ENCODE measurements at regions not wholly inside any gene's neighbourhood (a gene's known extent, or its start where the extent isn't known, plus 50 kb on each side); places are given as distances from the start of the nearest gene placed in this dataset.
"Not testable (repeated sequence)": the region's sequence is repeated elsewhere in the genome, so short reads cannot be mapped to it uniquely, and the experiment has no call there.

DNA sequence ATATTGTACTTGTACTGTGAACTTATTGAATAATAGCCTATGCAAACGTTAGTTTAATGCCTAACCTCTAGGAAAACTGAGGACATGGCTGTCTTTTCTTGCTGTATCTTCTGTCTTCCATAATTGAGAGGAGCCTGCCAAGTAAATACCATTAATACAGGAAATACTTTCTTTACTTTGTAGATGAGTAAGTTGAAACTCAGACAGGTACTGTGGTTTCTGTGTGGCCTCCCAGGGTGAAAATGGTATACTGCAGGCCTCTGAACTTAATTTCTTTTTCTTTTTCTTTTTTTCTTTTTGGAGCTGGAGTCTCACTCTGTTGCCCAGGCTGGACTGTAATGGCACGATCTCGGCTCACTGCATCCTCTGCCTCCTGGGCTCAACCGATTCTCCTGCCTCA is 208.8 kb upstream of the ADGRL4 start:
- no peak for DNase-seq

DNA sequence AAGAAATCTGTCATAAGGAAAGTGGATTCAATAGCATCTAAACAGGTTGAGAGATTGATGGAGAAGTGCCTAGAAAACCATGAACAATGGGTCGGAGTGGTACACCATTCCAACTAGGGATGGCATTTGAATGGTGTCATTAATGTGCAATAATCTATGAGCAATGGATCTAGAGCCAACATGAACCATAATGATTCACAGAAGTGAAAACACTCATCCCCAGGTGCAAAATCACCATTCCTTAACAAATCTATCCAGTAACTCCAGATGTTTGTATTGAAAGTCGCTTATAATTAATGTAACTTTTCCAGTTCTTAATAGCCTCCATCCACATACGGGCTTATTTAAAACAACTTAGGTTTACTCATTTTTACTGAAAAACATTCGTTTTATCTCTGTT is 201.3 kb upstream of the ADGRL4 start:
- no peak for DNase-seq

DNA sequence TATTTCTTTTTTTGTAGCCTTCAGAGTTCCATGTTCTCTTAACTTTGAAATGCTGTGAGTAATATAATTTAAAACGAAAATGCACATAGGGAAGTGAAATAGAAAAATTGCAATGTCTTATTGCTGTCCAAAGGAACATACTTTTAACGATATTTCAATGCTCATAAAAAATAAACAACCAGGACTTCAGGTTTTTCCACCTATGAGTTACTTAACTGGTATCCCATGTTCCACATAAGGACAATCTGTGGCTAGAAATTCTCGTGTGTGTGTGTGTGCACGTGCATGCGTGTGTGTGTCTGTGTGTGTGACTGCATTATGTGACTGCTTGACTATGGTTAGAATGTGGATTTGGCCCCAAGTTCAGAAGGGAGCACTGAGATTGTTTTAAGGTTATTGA is 200.8 kb upstream of the ADGRL4 start:
- DNase-seq, result no peak

DNA sequence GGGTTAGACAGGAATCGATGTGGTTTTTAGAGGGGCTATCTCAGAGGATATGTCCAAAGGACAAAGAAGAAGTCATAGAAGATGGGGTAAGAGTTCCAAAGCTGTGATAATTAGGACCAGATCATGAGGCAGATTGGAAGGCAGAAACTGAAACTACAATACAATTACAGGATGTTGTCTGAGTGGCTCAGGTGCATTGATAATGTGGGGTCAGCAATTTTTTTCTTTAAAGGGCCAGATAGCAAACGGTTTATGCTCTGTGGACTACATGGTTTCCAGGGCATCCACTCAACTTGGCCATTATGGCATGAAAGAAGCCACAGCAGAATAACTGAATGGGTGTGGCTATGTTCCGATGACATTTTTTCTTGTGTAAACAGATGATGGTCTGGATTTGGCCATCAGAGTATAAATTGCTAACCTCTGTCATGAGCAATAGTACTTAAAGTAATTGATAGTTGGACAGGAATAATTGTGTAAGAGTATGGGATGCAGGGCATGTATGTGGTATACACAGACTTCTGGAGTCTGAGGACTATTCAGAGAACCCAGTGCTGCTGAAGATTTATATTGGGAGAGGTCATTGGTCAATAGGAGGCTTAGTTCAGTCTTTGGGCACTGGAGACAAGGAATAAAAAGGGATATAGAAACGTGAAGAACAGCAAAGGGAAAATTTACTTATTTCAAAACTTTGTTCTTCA is 198.4 kb upstream of the ADGRL4 start:
- DNase-seq, result no peak

DNA sequence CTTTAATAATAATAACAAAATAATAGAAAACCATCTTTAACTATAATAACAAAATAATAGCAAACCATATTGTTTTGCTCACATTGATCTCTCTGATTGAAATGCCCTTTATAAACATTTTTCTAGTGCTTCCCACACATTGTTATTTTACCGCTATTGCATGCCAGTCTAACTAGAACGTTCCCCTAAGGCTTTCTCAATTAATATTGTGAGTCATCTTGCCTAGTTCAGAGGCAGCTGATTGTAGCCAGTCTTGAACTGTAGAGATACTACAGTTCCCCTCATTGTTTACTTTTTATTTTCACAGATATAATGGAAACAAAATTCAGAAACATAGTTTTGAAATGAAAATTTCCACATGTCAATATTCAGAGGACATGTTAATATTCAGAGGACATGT is 192.3 kb upstream of the ADGRL4 start:
- no peak for DNase-seq

DNA sequence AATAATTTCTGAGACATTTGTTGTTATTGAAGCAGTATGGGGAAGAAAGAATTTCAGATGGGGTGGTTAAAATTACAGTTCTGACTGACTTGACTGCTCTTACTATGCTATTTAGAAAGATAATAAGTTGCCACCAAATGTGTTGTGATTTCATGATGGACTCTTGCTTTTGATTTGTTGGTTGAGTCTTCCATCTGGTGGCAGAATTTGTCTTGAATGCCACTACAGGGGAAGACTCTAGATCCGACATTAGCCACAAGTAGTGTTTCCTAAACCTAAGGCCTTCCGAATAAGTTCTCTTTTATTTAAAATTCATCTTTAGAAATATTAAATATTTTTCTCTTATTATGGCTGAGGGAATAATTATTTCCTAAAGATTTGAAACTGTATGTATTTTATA is 190.9 kb upstream of the ADGRL4 start:
- DNase-seq, result no peak

DNA sequence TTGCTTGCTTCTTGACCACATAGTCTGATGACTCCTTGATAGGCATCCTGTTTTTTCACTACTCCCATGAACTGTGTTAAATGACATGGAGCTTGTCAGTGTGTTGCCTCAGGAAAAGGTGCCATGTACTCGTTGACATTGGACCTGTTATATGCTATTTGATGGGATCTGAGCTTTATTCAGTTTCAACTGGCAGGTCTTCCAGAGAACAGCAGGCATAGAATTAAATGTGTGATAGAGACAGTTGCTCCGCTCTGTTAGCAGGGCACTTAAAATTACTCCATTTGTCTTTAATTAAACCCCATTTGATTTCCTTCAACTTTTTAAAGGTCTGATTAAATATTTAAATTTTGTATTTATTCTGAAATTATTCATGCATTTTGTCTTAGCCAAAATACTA is 189.7 kb upstream of the ADGRL4 start:
- DNase-seq, result no peak

DNA sequence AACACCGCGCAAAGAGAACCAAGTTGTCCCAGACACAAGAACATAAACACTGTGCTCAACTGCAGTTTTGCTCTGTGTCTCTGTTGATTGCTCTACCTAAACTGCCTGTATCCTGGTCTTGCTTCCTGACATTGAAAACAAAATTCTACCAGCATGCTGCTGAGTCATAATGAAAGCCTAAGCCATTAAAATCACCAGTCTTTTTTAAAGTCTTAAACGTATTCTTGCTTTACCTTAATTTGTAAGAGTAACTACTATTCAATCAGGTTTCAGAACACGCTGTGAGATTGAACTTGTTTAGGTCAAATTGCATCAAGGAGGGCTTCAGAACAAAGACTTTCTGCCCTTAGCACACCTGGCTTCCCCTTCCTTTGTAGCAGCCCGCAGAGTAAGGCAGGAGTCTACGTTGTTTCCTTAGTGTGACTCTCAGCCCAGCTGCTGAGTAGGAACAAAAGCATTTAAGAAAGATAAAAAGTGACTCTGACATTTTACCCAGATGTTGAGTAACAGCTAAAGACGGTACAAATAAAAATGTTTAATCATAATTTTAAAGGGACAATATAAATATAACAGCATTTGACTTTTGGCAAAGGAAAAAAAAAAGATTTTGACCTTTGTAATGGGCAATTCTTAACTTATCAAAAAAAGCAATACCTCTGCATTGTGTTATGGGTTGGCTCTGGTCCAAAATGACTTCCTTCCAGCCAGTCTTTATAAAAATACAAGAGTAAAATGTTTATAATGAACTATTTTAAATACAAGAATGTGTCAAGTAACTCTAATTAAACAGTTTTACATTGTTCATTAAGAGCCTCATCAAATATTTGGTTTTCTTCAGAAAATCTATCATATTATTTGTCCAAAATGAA is 186.9 kb upstream of the ADGRL4 start:
- no peak for DNase-seq

DNA sequence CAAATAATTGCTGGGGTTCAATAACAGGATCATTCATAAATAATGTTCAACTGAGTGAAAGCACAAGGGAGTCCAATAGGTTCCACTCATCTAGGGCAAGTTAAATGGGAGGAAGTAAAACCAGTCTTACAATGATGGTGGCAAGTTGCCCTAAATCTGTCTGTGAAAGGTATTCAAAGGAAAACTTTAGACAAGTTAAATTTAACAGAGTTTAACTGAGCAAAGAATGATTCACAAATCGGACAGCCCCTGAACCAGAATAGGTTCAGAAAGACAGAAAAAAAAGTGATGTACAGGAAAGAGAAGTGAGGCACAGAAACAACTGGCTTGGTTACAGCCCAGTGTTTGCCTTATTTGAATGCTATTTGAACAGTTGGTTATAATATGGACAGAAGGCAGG is 183.5 kb upstream of the ADGRL4 start:
- no peak for DNase-seq

DNA sequence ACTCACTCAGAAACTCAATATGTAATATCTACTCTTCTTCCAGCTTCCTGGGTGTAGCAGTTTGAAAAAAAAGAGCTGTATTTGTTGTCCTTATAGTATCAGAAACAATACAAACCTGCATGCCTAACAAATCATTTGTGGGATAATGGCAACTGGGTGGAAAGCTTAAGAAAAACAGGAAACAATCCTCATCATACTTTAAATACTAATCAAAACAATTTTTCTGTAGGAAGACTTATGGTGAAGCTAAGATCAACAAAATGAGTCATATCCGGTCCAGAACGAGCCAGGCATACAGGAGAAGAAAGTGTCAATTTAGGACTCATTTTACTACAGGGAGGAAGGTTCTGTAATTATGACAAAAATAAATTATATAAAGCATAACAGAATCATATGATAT is 181.8 kb upstream of the ADGRL4 start:
- no peak for DNase-seq

DNA sequence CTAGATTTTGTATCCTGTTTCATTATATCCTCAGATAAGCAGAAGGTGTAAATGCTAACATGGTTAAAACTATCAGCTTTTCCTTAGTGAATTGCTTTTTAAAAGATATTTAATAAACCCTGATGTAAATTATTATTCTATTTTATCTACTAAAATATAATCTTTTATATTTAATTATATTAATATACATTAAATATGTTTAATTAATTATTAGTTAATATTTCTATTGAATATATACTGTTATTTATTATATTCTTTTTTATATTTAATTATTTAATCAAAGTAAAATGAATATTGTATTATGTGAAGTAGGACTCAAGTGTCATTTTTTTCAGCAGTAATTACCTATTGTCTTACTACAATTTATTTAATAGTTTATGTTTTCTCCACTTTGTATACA is 179.7 kb upstream of the ADGRL4 start:
- DNase-seq, result no peak

DNA sequence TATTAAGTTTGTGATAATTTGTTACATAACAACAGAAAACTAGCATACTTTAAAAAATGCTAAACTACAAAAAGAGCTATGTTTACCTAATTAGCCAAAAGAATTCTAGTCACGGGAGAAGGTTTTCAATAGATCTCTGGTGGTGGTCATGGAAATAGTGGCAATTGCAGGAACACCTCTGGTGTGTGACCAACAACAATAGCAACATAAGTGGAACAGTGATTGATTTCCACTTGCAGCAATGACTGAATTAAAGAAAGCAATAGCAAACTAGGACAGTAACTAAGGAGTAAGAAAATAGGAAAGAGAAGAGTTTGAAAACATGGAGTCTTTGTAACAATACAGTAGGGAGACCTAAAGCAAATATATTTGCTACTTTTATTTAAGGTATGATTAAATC is 171.3 kb upstream of the ADGRL4 start:
- DNase-seq, result no peak

DNA sequence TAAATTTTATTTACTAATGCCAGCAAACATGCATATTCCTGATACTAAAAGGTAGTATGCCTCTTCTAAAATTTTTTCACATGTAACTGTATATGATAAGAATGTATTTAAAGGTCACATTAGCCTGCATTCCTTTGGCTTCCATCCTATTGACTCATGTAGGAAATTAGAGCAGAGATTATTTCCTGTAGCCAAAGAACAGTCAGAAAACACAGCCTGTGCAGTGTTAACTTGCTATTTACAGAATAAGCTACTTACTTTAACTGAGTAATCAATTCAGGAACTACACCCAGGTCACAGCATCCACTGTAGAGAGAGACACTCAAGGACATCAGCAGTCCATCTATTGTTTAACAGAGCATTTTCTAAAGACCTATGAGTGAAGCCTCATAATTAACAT is 154.5 kb upstream of the ADGRL4 start:
- no peak for DNase-seq

DNA sequence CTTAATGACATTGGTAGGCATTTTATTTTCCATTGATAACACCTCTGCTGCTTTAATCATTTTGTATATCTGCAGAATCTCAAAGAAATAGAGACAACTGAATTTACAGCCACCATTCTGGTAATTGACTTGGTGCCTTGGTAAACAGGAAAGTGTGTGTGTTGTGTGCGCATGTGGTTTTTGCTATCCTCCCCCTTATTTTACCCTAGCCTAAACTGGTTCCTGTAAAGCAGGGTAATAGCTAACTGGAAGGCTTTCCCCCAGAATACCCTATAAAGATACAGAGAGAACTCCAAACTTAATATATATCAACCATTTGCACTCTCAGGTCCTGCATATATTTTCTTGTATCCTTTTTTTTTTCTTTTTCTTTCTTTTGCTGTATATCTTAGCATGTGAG is 149.5 kb upstream of the ADGRL4 start:
- DNase-seq, result no peak

DNA sequence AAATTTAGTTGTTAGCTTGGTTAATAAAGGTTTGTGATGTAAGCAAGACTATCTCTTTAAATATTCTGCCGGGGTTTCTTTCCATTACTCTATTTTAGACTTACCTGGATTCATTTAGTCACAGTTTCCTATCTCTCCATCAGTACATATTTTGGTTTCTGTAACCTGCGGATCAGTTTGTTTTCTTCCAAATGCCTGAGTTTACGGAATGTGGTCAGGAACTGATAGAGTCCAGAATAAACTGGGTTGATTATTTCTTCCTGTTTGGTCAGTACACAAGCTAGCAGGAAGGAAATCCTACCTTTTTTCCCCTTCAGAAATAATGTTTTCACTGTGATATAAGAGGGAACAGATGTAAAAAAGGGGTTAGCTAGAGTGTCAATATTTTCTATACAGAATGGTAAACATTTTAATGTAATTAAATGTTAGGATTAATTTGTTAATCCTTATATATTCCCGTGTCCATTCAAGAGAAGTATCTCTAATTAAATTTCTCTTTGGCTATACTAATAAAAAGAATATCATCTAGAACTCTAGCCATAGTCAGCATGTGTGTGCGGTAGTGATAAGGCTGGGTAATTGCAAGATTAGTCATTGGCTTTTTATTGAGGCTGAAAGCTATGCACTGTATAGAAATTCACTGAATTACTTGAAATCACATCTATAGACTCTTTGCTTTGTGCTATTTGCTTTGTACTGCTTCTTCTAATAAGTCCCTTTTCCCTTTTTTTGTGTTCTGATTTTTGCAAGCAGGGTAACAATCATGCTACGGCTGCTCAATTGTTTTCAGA is 144.7 kb upstream of the ADGRL4 start:
- no peak for DNase-seq

DNA sequence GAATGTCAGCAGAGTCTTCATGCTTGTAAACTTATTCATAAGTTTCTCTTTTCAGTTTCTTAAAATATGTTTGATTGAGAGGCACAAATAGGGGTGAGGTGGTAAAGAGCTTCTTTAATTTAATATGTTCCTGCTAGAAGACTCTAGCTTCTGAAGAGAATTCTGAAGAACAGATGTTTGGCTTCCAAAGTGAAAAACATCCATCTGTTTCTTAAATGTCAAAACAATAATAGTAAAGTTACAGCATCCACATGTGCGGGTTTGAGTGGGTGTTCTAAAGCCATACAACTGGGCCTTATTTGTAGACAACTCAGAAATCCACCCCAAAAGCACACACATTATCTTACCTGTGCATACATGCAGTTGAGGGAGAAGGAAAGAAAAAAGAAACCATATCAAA is 144.0 kb upstream of the ADGRL4 start:
- no peak for DNase-seq

DNA sequence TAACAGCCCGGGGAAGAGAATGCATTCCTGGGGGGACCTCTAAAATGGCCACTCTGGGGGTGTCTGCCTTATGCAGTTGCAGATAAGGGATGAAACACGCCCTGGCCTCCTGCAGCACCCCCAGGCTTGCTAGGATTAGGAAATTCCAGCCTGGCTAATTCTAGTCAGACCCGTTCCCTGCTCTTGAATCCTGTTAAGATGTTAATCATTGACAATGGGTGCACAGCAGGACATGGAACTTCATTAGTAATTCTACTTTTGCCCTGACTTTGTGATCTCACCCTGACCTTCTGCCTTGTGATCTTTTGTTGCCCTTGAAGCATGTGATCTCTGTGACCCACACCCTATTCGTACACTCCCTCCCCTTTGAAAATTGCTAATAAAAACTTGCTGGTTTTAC is 131.7 kb upstream of the ADGRL4 start:
- DNase-seq, result not testable (repeated sequence)

DNA sequence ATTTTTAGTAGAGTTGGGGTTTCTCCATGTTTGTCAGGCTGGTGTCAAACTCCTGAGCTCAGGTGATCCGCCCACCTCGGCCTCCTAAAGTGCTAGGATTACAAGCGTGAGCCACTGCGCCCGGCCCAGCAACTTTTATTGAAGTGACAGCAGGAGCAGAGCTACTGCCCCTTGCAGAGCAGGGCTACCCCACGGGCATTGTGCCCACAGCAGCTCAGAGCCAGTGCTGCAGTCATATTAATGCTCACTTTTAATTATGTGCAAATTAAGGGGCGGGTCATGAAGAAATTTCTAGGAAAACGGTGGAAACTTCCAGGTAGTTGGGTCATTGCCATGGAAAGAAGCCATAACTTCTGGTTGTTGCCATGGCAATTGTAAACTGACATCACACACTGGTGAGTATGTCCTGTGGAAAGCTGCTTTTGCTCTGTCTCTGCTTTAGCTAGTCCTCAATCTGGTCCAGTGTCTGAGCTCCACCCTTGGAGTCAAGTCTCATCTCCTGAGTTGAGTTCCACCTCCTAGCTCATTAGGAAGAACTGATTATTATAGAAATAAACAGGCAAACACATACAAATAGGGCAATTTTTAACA is 127.3 kb upstream of the ADGRL4 start:
- no peak for DNase-seq

DNA sequence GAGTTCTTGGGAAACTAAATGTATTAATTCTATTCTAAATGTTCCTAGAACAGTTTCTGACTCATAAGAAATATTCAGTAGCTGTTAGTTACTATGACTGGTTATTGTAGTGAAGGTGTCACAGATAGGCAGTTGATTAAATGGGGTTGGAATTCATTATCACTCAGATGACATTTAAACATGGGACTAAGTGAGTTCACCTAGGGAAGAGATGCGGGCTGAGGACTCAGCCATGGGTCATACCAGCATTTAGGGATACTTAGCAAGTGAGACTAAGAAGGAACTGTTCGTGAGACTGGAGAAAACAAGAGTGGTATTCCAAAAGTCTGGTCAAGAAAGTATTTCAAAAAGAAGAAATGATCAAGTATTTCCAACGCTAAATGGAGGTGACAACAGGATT is 125.1 kb upstream of the ADGRL4 start:
- no peak for DNase-seq

DNA sequence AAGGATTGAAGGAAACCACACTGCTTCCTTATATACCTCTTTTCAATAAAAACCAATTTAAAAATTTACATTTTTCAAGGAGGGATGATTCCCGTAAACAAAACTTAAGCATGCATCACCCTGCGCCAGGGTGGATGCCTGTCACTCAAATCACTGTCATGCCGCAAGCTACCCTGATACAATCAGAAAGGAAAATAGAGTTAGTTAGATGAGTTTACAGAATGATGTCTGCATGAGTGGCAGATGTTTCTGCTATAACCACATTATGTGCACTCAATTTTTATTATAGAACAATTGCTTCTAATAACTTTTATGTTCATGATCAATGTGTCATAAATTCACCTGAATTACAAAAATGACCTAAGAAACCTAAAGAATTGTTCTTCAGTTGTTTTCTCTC is 123.4 kb upstream of the ADGRL4 start:
- no peak for DNase-seq

DNA sequence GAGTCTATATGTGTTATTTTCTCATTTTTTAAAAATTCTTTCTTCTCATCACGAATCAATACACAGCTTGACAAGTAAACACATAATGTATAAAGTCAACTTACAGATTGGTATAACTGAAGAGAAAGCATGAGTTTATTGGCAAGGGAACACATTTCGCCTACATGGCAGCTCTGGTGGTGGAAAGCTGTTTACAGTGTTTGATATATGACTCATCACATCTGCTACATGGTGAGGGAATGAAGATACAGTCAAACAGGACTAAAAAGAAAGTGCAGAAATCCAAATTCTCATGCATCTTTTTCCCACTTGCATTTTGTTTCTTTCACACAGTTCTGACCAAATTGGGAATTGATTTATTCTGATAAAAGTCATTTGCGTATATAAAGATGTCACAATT is 122.2 kb upstream of the ADGRL4 start:
- no peak for DNase-seq

DNA sequence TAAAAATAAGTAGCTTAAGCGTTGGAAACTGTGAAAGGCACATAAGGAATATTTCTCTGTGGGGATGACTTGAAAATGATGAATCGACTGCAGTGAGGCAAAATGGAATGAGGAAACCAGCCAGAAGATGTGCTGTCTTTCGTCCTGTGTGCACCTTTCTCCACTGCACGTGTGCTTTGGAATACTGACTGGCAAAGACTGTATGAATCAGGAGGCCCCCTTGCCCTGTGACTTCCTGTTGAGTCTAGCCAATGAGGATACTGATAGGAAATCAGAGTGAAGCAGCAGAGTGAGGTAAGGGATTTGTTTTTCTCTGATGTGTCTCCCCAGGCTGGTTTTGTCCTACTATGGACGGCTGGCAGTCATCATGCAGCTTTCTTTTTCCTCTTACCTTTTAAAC is 118.2 kb upstream of the ADGRL4 start:
- no peak for DNase-seq

DNA sequence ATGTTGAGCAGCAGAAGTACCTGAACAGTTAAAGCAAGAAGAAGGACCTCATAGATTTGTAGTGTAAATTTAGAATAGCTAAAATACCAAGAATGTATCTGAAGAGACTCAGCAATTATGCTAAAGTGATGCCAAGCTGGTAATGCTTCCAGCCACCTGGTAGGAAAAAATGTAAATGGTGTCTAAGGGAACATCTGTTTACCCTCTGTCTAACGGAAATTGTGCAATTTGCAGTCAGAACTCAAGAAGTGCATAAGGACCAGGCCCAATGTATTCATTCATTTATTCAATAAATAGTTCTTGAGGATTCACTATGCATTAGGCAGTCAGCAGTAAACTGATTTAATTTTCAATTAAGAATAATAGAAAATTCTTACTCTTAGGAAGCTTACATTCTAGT is 116.0 kb upstream of the ADGRL4 start:
- no peak for DNase-seq

DNA sequence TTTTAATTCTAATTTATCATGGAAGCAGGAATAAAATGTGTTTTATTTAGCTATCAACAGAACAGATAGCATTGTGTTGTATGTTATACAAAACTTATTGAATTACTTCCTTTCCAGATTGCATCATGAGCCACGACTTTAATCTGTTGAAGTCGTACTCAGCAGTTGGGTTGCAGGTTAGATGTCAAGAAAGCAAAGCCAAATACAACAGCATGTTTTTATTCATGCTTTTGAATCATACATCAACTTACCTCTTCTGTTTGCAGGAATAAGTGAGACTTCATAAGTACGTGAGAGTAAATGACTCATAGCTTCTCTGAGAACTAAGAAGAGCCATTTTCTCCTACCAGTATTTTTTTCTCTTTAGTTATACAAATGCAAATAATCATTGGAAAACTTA is 110.8 kb upstream of the ADGRL4 start:
- no peak for DNase-seq
